ENCODE measurements at regions not wholly inside any gene's neighbourhood (a gene's known extent, or its start where the extent isn't known, plus 50 kb on each side); places are given as distances from the start of the nearest gene placed in this dataset.

GRCh38 chr2:81234711-81235110, 930.2 kb upstream of the LRRTM1 start:
- H3K27ac Mint-ChIP-seq (ENCODE audit: unreplicated experiment): no peak overlapping the region
- peaks cover 4% of the 10 kb centered on the region for H3K9me3 Mint-ChIP-seq (ENCODE audit: low read depth)
- TF ChIP-seq CTCF (IDR thresholded peaks at IDR 0.05): no peak
- no peak for DNase-seq (ENCODE audit: low spot score)
- no peaks in the 10 kb centered on the region for H3K4me1 Mint-ChIP-seq (ENCODE audit: low read depth)
- H3K27me3 Mint-ChIP-seq (ENCODE audit: low read depth): no peaks in the 10 kb centered on the region
- H3K36me3 Mint-ChIP-seq (ENCODE audit: low read depth): no peaks in the 10 kb centered on the region
- no peak overlapping the region for H3K4me3 Mint-ChIP-seq (ENCODE audit: unreplicated experiment)

- H3K4me1 Mint-ChIP-seq (ENCODE audit: low read depth): no peaks in the 10 kb centered on the region
- DNase-seq (ENCODE audit: low spot score): no peak
- H3K4me3 Mint-ChIP-seq (ENCODE audit: unreplicated experiment): no peak overlapping the region
- TF ChIP-seq CTCF (IDR thresholded peaks at IDR 0.05): no peak
- peaks cover 2% of the 10 kb centered on the region for H3K9me3 Mint-ChIP-seq (ENCODE audit: low read depth)
- H3K27ac Mint-ChIP-seq (ENCODE audit: unreplicated experiment): no peak overlapping the region
- H3K27me3 Mint-ChIP-seq (ENCODE audit: low read depth): no peaks in the 10 kb centered on the region
- H3K36me3 Mint-ChIP-seq (ENCODE audit: low read depth): no peaks in the 10 kb centered on the region
Measured at GRCh38 chr2:81225756-81226155, 921.2 kb upstream of the LRRTM1 start.

GRCh38 chr2:81213598-81213997, 909.0 kb upstream of the LRRTM1 start:
- no peaks in the 10 kb centered on the region for H3K36me3 Mint-ChIP-seq (ENCODE audit: low read depth)
- no peaks in the 10 kb centered on the region for H3K27me3 Mint-ChIP-seq (ENCODE audit: low read depth)
- H3K27ac Mint-ChIP-seq (ENCODE audit: unreplicated experiment): no peak overlapping the region
- peaks cover 21% of the 10 kb centered on the region for H3K9me3 Mint-ChIP-seq (ENCODE audit: low read depth)
- H3K4me3 Mint-ChIP-seq (ENCODE audit: unreplicated experiment): no peak overlapping the region
- TF ChIP-seq CTCF (IDR thresholded peaks at IDR 0.05): no peak
- no peaks in the 10 kb centered on the region for H3K4me1 Mint-ChIP-seq (ENCODE audit: low read depth)
- DNase-seq (ENCODE audit: low spot score): no peak

DNA sequence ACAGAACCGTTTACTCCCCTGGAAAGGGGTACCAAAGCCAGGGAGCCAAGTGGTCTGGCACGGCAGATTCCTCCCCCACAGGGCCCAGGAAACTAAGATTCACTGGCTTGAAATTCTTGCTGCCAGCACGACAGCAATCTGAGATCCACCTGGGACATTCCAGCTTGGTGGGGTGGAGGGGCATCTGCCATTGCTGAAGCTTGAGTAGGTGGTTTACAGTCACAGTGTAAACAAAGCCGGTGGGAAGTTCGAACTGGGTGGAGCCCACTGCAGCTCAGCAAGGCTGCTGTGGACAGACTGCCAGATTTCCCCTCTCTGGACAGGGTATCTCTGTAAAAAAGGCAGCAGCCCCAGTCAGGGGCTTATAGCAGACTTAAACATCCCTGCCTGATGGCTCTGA, 901.7 kb upstream of the LRRTM1 start:
- Mint-ChIP-seq H3K27me3 (ENCODE audit: low read depth) (no peaks in the 10 kb centered on the region), H3K9me3 (ENCODE audit: low read depth) (peaks cover 23% of the 10 kb centered on the region), H3K4me3 (ENCODE audit: unreplicated experiment) (no peak overlapping the region), H3K27ac (ENCODE audit: unreplicated experiment) (no peak overlapping the region), H3K36me3 (ENCODE audit: low read depth) (no peaks in the 10 kb centered on the region), H3K4me1 (ENCODE audit: low read depth) (no peaks in the 10 kb centered on the region)
- TF ChIP-seq CTCF (IDR thresholded peaks at IDR 0.05): no peak
- DNase-seq (ENCODE audit: low spot score): no peak

DNA sequence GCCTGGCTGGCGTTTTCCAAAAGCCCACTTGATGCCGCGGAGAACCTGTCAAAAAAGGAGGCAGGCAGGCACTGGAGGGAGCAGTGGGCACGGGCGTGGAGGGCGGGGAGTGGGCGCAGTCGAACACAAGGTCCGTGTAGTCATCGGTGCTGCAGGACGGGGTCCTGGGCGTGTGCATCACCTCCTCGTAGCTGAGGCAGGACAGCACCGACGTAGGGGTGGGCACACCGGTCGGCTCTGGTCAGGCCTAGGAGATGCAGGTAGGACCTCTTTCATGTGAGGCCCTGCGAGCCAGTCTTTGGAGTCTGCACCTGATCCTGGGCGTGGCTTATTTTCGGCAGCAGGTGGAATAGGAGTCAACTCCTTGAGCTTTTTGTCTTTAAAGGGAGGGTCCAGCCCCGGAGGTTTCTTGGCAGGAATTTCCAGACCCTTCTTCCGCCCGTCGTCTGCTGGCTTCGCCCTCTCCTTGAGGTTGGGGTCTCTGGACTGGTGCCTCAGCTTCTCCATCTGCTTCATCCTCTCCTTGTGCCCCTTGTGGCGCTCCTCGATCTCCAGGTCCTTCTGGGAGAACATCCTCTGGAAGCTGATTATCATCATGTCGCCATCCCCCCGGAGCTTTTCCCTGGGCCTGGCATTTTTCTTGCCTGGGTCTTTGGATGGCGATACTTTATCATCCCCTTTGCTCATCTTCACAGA, 892.5 kb upstream of the LRRTM1 start:
- Mint-ChIP-seq H3K4me3 (ENCODE audit: unreplicated experiment) (no peak overlapping the region), H3K4me1 (ENCODE audit: low read depth) (no peaks in the 10 kb centered on the region), H3K9me3 (ENCODE audit: low read depth) (peaks cover 10% of the 10 kb centered on the region), H3K27ac (ENCODE audit: unreplicated experiment) (no peak overlapping the region), H3K36me3 (ENCODE audit: low read depth) (no peaks in the 10 kb centered on the region), H3K27me3 (ENCODE audit: low read depth) (no peaks in the 10 kb centered on the region)
- no peak for TF ChIP-seq CTCF (IDR thresholded peaks at IDR 0.05)
- DNase-seq (ENCODE audit: low spot score): peak; percentile 84

Data from chondrocyte (in vitro differentiated cells).